ENCODE measurements at regions not wholly inside any gene's neighbourhood (a gene's known extent, or its start where the extent isn't known, plus 50 kb on each side); places are given as distances from the start of the nearest gene placed in this dataset.
A peak's percentile ranks its signal among the peaks of the same experiment; 100 is the strongest.
"Not testable (repeated sequence)": the region's sequence is repeated elsewhere in the genome, so short reads cannot be mapped to it uniquely, and the experiment has no call there.

DNA sequence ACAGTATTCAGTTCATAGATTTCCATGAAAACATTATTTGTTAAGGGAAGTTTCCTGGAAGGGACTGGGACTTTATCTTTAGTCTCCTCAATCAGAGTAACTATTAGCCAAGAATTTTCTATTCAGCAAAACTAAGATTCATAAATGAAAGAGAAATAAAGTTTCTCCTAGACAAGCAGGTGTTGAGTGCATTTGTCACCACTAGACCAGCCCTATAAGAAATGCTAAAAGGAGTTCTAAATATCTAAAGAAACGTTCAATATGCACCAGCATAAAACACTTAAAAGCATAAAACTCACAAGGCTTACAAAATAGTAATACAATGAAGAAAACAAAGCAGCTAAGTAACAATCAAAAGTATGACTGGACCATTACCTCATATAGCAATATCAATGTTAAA, 423.0 kb downstream of the TECRL start:
- intact Hi-C loops (cut with DNase I) = no loop called here
- WGBS, 3 donors = 53 to 60% (median 58%) methylated on average over 1 of the region's 1 CpG

DNA sequence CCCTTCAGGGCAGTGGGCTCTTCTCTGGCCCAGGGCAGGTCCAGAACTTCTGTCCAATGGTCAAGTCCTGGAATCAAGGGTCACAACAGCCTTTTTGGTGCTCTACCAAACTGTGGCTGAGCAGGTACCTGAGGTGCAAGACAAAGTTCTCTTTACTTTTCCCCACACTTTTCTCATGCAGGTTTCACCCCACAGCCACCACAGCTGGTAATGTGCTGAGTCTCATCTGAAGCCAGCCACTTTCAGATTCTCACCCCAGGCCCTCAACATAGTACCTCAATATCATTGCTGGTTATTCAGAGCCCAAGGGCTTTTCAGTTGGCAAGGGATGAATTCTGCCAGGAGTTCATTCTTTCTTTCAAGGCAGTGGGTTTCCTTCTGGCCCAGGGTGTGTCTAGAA, 426.0 kb downstream of the TECRL start:
- no peaks in the 10 kb centered on the region for H3K9me3 ChIP-seq
- H3K27me3 ChIP-seq = no peaks in the 10 kb centered on the region
- no peak overlapping the region for H3K27ac ChIP-seq
- DNase-seq = no peak
- intact Hi-C loops (cut with DNase I) = no loop called here
- H3K36me3 ChIP-seq = no peaks in the 10 kb centered on the region
- TF ChIP-seq POLR2A (IDR thresholded peaks at IDR 0.05) = no peak
- H3K4me3 ChIP-seq = no peak overlapping the region
- no peaks in the 10 kb centered on the region for H3K4me1 ChIP-seq (ENCODE audit: insufficient read depth)

More for the DNA sequence above, 423.0 kb downstream of the TECRL start:
- Histone ChIP-seq H3K4me1 (ENCODE audit: insufficient read depth) (no peaks in the 10 kb centered on the region), H3K27me3 (no peaks in the 10 kb centered on the region), H3K27ac (no peak overlapping the region), H3K9me3 (no peaks in the 10 kb centered on the region), H3K36me3 (no peaks in the 10 kb centered on the region), H3K4me3 (no peak overlapping the region)
- DNase-seq = no peak
- TF ChIP-seq EP300 (IDR thresholded peaks at IDR 0.05) (no peak), POLR2A (IDR thresholded peaks at IDR 0.05) (no peak)
- TF ChIP-seq, protein P1, sequence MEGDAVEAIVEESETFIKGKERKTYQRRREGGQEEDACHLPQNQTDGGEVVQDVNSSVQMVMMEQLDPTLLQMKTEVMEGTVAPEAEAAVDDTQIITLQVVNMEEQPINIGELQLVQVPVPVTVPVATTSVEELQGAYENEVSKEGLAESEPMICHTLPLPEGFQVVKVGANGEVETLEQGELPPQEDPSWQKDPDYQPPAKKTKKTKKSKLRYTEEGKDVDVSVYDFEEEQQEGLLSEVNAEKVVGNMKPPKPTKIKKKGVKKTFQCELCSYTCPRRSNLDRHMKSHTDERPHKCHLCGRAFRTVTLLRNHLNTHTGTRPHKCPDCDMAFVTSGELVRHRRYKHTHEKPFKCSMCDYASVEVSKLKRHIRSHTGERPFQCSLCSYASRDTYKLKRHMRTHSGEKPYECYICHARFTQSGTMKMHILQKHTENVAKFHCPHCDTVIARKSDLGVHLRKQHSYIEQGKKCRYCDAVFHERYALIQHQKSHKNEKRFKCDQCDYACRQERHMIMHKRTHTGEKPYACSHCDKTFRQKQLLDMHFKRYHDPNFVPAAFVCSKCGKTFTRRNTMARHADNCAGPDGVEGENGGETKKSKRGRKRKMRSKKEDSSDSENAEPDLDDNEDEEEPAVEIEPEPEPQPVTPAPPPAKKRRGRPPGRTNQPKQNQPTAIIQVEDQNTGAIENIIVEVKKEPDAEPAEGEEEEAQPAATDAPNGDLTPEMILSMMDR (IDR thresholded peaks at IDR 0.05) = no peak

DNA sequence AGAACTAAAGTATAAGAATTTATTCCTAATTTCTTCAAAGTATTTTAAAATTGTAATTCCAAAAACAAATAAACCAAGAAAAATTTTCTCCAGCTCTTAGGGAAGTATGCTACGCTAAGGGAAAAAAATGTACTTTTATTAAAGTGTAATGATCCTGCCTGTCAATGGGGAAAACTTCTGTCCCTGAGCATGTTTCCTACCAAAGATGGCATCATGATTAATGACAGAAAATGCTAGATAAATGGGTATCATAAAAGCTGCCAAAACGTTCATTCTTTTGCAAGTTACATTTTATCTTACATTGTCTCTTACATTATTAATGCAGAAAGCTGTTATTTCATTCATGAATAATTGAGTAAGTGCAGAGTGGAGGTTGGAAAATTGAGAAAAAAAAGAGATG, 443.4 kb downstream of the TECRL start:
- intact Hi-C loops (cut with DNase I) = no loop called here
- Histone ChIP-seq H3K4me1 (ENCODE audit: insufficient read depth) (no peaks in the 10 kb centered on the region), H3K27ac (no peak overlapping the region), H3K4me3 (no peak overlapping the region), H3K36me3 (no peaks in the 10 kb centered on the region), H3K9me3 (no peaks in the 10 kb centered on the region), H3K27me3 (no peaks in the 10 kb centered on the region)
- TF ChIP-seq EP300 (IDR thresholded peaks at IDR 0.05) (no peak), POLR2A (IDR thresholded peaks at IDR 0.05) (no peak)
- TF ChIP-seq, protein P1 (IDR thresholded peaks at IDR 0.05) = no peak
- no peak for DNase-seq
- WGBS, 3 donors = 54 to 57% (median 56%) methylated on average over 2 of the region's 2 CpGs

GRCh38 chr4:63942706-63943286, 466.5 kb downstream of the TECRL start:
- DNase-seq; H3K36me3 ChIP-seq; H3K27me3 ChIP-seq; intact Hi-C loops (cut with DNase I); H3K4me1 ChIP-seq (ENCODE audit: insufficient read depth); H3K4me3 ChIP-seq; H3K9me3 ChIP-seq; H3K27ac ChIP-seq: not testable (repeated sequence)
- WGBS, 3 donors = 92 to 98% (median 95%) methylated on average over 21 to 38 of the region's 38 CpGs

DNA sequence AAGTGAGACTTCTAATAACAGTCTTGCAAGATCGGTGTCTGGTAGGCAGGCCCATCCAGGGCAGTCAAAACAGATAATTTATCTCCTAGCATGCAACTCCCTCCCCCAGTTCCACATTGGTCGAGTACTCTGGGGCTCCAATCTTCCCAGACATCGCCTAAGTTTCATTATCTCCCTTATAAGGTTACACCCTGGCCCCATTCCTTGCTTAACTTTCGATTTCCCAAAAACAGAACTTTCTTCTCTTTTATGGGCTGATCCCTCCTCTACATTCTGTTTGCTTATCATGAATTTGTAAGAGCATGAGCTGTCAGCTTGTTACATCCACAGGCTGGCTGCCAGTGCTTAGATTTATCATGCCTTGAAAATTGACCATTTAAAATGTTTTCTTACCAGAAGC, 471.3 kb downstream of the TECRL start:
- WGBS, 3 donors = 3 to 10% (median 8%) methylated on average over 4 of the region's 4 CpGs
- H3K4me1 ChIP-seq (ENCODE audit: insufficient read depth) = no peaks in the 10 kb centered on the region
- no peaks in the 10 kb centered on the region for H3K9me3 ChIP-seq
- DNase-seq = peak in 1 of 5 donors; percentile 23
- TF ChIP-seq EP300 (IDR thresholded peaks at IDR 0.05) = no peak
- TF ChIP-seq POLR2A (IDR thresholded peaks at IDR 0.05) = no peak
- TF ChIP-seq, protein P1 (IDR thresholded peaks at IDR 0.05) = no peak
- no peak overlapping the region for H3K27ac ChIP-seq
- intact Hi-C loops (cut with DNase I) = no loop called here
- H3K27me3 ChIP-seq = no peaks in the 10 kb centered on the region
- H3K36me3 ChIP-seq = no peaks in the 10 kb centered on the region
- peak overlapping the region; percentile 4 for H3K4me3 ChIP-seq

Data from ovary (tissue), 7 donors.